K562 (cell line): ENCODE measurements at regions not wholly inside any gene's neighbourhood (a gene's known extent, or its start where the extent isn't known, plus 50 kb on each side); places are given as distances from the start of the nearest gene placed in this dataset.

Experiments
- ATAC-seq: fragments of 200-7000 bp; cut with Tn5 transposase; 3 replicates; pipeline ENCODE4 v1.9.1; 2020; ENCODE audit warnings: moderate library complexity
- BruUV-seq: library from RNA; stranded (reverse); fragments of 400-500 nt; replicated peaks from 2 replicates; lab custom pipeline; 2021; lab: Mats Ljungman, UMichigan
- CTCF ChIA-PET: fragments of 300-600 bp; formaldehyde crosslinking; extraction: SDS; loops from one replicate; lab custom pipeline; 2021; ENCODE audit warnings: low intra/inter-chr PET ratio; lab: Yijun Ruan, JAX
- POLR2A ChIA-PET: fragments of 300-600, 350-650 bp; sonication (Branson Sonifier 250); formaldehyde crosslinking; extraction: SDS; loops from one replicate; lab custom pipeline; 2021; ENCODE audit warnings: antibody characterized with exemption, inconsistent platforms; lab: Yijun Ruan, JAX
- DNase-seq, 4 experiments: peaks; one replicate each; pipeline versions ENCODE4 v3.0.0 to v3.0.0-alpha.2; 2011 to 2018; ENCODE audit warnings: low spot score in 3 of 4, mixed read lengths in 3 of 4; ENCODE audit errors: extremely low read depth in 1 of 4
- FAIRE-seq: peaks from 2 replicates; lab custom pipeline; 2011; peaks lifted over from hg19 to GRCh38; lab: Jason Lieb, UNC
- H2AFZ ChIP-seq: 2 replicates; pipeline ENCODE4 v1.6.0; 2011; ENCODE audit warnings: low read depth, low read length, control low read depth, inconsistent platforms
- H3K27ac ChIP-seq: fragments of 200-600 bp; 3 replicates; pipeline ENCODE4 v1.8.0; 2011; ENCODE audit warnings: low read depth, mild to moderate bottlenecking, control low read depth, inconsistent platforms, low read length, moderate library complexity, mixed read lengths; ENCODE audit errors: extremely low read depth
- H3K27me3 ChIP-seq, 2 experiments: fragments of 300-600 bp in 1 of 2; 2 replicates in 1 of 2; 3 replicates in 1 of 2; pipeline versions ENCODE4 v1.6.0 to v1.8.0; 2011; ENCODE audit warnings: inconsistent platforms in 2 of 2, low read length in 2 of 2, mild to moderate bottlenecking in 1 of 2, mixed read lengths in 1 of 2, moderate library complexity in 1 of 2; ENCODE audit not compliant: control insufficient read depth in 2 of 2, insufficient read depth in 2 of 2
- H3K36me3 ChIP-seq: fragments of 300-600 bp; 3 replicates; pipeline ENCODE4 v1.8.0; 2011; ENCODE audit warnings: mild to moderate bottlenecking, low read length, inconsistent platforms; ENCODE audit not compliant: control insufficient read depth, insufficient read depth
- H3K4me1 ChIP-seq, 2 experiments: fragments of 200-600 bp in 1 of 2; replicated peaks in 1 of 2; 2 replicates in 1 of 2; 3 replicates in 1 of 2; pipeline versions ENCODE4 v1.5.1 to v1.8.0; 2011; ENCODE audit warnings: inconsistent platforms in 2 of 2, low read length in 2 of 2, mild to moderate bottlenecking in 1 of 2, mixed read lengths in 1 of 2, moderate library complexity in 1 of 2; ENCODE audit not compliant: control insufficient read depth in 2 of 2, insufficient read depth in 2 of 2
- H3K4me2 ChIP-seq: 2 replicates; pipeline ENCODE4 v1.6.1; 2011; ENCODE audit warnings: low read length, control low read depth, inconsistent platforms, mixed read lengths; ENCODE audit not compliant: insufficient read depth
- H3K4me3 ChIP-seq: fragments of 200-600 bp; sonication (generic), shearing (Covaris generic); 2 replicates; pipeline ENCODE4 v1.5.1; 2016; ENCODE audit warnings: control low read depth, inconsistent platforms
- H3K79me2 ChIP-seq: fragments of 200-600 bp; 3 replicates; pipeline ENCODE4 v1.8.0; 2011; ENCODE audit warnings: low read length, inconsistent platforms; ENCODE audit not compliant: control insufficient read depth, insufficient read depth
- H3K9ac ChIP-seq, 2 experiments: 2 replicates each; pipeline versions ENCODE4 v1.6.0 to v1.6.1; 2011; ENCODE audit warnings: low read depth in 2 of 2, low read length in 2 of 2, control low read depth in 1 of 2, inconsistent platforms in 1 of 2, mild to moderate bottlenecking in 1 of 2, mixed read lengths in 1 of 2; ENCODE audit not compliant: insufficient read depth in 1 of 2
- H3K9me1 ChIP-seq: one replicate; pipeline ENCODE4 v1.6.0; 2011; ENCODE audit warnings: inconsistent platforms, mild to moderate bottlenecking, low read length, moderate library complexity; ENCODE audit not compliant: control insufficient read depth, insufficient read depth
- H3K9me3 ChIP-seq: replicated peaks from 2 replicates; pipeline ENCODE4 v1.5.1; 2011; ENCODE audit warnings: low read depth, low read length, inconsistent platforms; ENCODE audit not compliant: control insufficient read depth, insufficient read depth
- H4K20me1 ChIP-seq: replicated peaks from 2 replicates; pipeline ENCODE4 v1.6.1; 2011; ENCODE audit warnings: low read length, inconsistent platforms, mixed read lengths; ENCODE audit not compliant: control insufficient read depth, insufficient read depth
- FOXA3 ChIP-seq, 2 experiments: fragments of 450-650 bp in 1 of 2; sonication (generic) in 1 of 2; formaldehyde crosslinking; IDR thresholded peaks in 1 of 2; conservative IDR thresholded peaks in 1 of 2; 2 replicates each; pipeline versions ENCODE4 v1.4.0 to v1.8.0; 2020 to 2022; ENCODE audit warnings: mild to moderate bottlenecking in 2 of 2, missing genetic modification reagents in 1 of 2
- FUS ChIP-seq: fragments of 200-400 bp; formaldehyde crosslinking; optimal IDR thresholded peaks from 2 replicates; pipeline ENCODE3; 2017; ENCODE audit warnings: low read depth, low read length
- MBD2 ChIP-seq: sonication (generic); IDR thresholded peaks from 2 replicates; pipeline ENCODE4 v1.6.1; 2016; ENCODE audit warnings: low read depth, borderline replicate concordance
- RBM22 ChIP-seq: fragments of 200-400 bp; formaldehyde crosslinking; IDR thresholded peaks from 2 replicates; pipeline ENCODE4 v1.6.1; 2018; ENCODE audit warnings: low read length, low read depth; ENCODE audit not compliant: poor library complexity, severe bottlenecking
- TAF1 ChIP-seq: IDR thresholded peaks from 2 replicates; pipeline ENCODE4 v1.6.1; 2011; ENCODE audit warnings: mild to moderate bottlenecking, low read length, moderate library complexity; ENCODE audit not compliant: insufficient read depth, control insufficient read depth, severe bottlenecking; ENCODE audit errors: extremely low read depth
- ZNF3 ChIP-seq: fragments of 250-450 bp; sonication (Bioruptor Pico); IDR thresholded peaks from 2 replicates; pipeline ENCODE4 v1.5.0; 2021; ENCODE audit warnings: mild to moderate bottlenecking, moderate library complexity
- ZNF354B ChIP-seq: fragments of 250-450 bp; sonication (Bioruptor Pico); IDR thresholded peaks from 2 replicates; pipeline ENCODE4 v1.4.0; 2020
- WGBS: fragments of 100-300 bp; shearing (Covaris generic); methylation state at CpG from one replicate; pipeline ENCODE4 v1.1.6; 2016; ENCODE audit warnings: low coverage, mixed read lengths; ENCODE audit not compliant: insufficient coverage; ENCODE audit errors: missing lambda C conversion rate; 5-methylcytosine and 5-hydroxymethylcytosine counted together
- in situ Hi-C: fragments of 300-500 bp; cut with MboI; formaldehyde crosslinking; loops from 4 replicates; pipeline ENCODE4 v1.15.0; 2018; ENCODE audit warnings: inconsistent platforms, mixed read lengths
- intact Hi-C: fragments of 100-400 bp; cut with micrococcal nuclease; formaldehyde crosslinking; loops from 2 replicates; pipeline ENCODE4 v1.14.2; 2022
- TF ChIP-seq, protein P1 (sequence below): sonication (generic); formaldehyde crosslinking; IDR thresholded peaks from 2 replicates; pipeline ENCODE4 v1.8.1; 2022; ENCODE audit warnings: missing genetic modification reagents
- TF ChIP-seq, protein P2 (sequence below): sonication (generic); formaldehyde crosslinking; IDR thresholded peaks from 2 replicates; pipeline ENCODE4 v1.8.0; 2023; ENCODE audit warnings: mild to moderate bottlenecking, missing genetic modification reagents
- TF ChIP-seq, protein P3 (sequence below): sonication (generic); formaldehyde crosslinking; IDR thresholded peaks from 2 replicates; pipeline ENCODE4 v1.8.0; 2022; ENCODE audit warnings: mild to moderate bottlenecking, missing genetic modification reagents, borderline replicate concordance

DNA sequence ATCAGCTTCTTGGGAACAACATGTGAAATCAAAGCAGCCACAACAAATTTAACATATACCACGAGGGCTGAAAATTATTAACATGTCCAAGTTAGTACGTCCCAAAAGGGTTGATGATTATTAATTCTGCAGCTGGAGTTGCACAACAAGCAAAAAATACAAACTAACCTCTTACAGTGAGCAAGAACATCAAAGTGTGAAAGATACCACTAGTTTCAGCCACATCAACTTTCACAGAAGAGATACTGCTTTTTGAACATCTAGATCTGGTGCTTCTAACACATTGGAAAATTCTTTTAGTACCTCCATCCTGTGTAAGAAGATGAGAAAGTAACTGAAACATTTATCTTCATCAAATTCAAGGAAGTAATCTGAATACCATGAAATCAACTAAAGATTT is 334.1 kb downstream of the PCDH7 start:
- in situ Hi-C loops (no loop called here), intact Hi-C loops (no loop called here)
- no peak overlapping the region for H2AFZ ChIP-seq
- no peak overlapping the region for H3K4me2 ChIP-seq
- H3K9me1 ChIP-seq: no peaks in the 10 kb centered on the region
- no peak for DNase-seq
- H3K4me1 ChIP-seq: no peaks in the 10 kb centered on the region
- POLR2A ChIA-PET: no interaction called here
- H3K79me2 ChIP-seq: no peaks in the 10 kb centered on the region
- H3K27ac ChIP-seq: no peak overlapping the region
- ATAC-seq: no peak
- no peaks in the 10 kb centered on the region for H3K27me3 ChIP-seq
- H3K9ac ChIP-seq: no peak overlapping the region
- H3K9me3 ChIP-seq: no peaks in the 10 kb centered on the region
- no peaks in the 10 kb centered on the region for H4K20me1 ChIP-seq
- no peak for FAIRE-seq
- no peaks in the 10 kb centered on the region for H3K36me3 ChIP-seq
- no peak overlapping the region for H3K4me3 ChIP-seq
- 0% methylated on average over 2 of the region's 2 CpGs for WGBS
- TF ChIP-seq, protein P1, sequence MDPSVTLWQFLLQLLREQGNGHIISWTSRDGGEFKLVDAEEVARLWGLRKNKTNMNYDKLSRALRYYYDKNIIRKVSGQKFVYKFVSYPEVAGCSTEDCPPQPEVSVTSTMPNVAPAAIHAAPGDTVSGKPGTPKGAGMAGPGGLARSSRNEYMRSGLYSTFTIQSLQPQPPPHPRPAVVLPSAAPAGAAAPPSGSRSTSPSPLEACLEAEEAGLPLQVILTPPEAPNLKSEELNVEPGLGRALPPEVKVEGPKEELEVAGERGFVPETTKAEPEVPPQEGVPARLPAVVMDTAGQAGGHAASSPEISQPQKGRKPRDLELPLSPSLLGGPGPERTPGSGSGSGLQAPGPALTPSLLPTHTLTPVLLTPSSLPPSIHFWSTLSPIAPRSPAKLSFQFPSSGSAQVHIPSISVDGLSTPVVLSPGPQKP (CRISPR knock-in tag): no peak
- TF ChIP-seq FOXA3 (CRISPR knock-in tag; conservative IDR thresholded peaks at IDR 0.05 in 1 of 2, IDR thresholded peaks at IDR 0.05 in 1 of 2) (no peak), TAF1 (no peak), ZNF3 (CRISPR knock-in tag) (no peak), MBD2 (no peak), RBM22 (no peak), ZNF354B (CRISPR knock-in tag) (no peak), FUS (no peak)
- TF ChIP-seq, protein P2, sequence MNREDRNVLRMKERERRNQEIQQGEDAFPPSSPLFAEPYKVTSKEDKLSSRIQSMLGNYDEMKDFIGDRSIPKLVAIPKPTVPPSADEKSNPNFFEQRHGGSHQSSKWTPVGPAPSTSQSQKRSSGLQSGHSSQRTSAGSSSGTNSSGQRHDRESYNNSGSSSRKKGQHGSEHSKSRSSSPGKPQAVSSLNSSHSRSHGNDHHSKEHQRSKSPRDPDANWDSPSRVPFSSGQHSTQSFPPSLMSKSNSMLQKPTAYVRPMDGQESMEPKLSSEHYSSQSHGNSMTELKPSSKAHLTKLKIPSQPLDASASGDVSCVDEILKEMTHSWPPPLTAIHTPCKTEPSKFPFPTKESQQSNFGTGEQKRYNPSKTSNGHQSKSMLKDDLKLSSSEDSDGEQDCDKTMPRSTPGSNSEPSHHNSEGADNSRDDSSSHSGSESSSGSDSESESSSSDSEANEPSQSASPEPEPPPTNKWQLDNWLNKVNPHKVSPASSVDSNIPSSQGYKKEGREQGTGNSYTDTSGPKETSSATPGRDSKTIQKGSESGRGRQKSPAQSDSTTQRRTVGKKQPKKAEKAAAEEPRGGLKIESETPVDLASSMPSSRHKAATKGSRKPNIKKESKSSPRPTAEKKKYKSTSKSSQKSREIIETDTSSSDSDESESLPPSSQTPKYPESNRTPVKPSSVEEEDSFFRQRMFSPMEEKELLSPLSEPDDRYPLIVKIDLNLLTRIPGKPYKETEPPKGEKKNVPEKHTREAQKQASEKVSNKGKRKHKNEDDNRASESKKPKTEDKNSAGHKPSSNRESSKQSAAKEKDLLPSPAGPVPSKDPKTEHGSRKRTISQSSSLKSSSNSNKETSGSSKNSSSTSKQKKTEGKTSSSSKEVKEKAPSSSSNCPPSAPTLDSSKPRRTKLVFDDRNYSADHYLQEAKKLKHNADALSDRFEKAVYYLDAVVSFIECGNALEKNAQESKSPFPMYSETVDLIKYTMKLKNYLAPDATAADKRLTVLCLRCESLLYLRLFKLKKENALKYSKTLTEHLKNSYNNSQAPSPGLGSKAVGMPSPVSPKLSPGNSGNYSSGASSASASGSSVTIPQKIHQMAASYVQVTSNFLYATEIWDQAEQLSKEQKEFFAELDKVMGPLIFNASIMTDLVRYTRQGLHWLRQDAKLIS (CRISPR knock-in tag): no peak
- TF ChIP-seq, protein P3, sequence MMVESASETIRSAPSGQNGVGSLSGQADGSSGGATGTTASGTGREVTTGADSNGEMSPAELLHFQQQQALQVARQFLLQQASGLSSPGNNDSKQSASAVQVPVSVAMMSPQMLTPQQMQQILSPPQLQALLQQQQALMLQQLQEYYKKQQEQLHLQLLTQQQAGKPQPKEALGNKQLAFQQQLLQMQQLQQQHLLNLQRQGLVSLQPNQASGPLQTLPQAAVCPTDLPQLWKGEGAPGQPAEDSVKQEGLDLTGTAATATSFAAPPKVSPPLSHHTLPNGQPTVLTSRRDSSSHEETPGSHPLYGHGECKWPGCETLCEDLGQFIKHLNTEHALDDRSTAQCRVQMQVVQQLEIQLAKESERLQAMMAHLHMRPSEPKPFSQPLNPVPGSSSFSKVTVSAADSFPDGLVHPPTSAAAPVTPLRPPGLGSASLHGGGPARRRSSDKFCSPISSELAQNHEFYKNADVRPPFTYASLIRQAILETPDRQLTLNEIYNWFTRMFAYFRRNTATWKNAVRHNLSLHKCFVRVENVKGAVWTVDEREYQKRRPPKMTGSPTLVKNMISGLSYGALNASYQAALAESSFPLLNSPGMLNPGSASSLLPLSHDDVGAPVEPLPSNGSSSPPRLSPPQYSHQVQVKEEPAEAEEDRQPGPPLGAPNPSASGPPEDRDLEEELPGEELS: no peak
- TF ChIP-seq, all 486 proteins: peak for 0
- no TSS peak for BruUV-seq
- CTCF ChIA-PET: no interaction called here
